ENCODE measurements at regions not wholly inside any gene's neighbourhood (a gene's known extent, or its start where the extent isn't known, plus 50 kb on each side); places are given as distances from the start of the nearest gene placed in this dataset.
"Not testable (repeated sequence)": the region's sequence is repeated elsewhere in the genome, so short reads cannot be mapped to it uniquely, and the experiment has no call there.

DNA sequence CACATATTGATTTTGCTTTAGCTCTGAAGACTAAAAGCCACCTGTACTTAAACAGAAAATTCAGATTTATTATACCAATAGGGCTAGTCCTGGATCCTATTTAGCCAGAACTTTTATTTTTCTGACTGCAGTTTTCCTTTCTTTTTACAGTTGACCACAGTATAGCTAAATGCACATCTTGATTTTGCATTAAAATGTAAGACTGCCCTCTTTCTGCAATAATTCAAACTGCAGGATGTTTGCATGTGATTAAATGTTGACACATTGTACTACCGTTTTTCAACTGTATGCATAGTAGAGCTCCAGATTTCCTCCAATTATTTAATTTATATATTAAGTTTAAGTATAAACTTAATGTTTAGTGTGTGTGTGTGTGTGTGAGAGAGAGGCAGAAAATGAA, 1262.9 kb downstream of the SUCLG1 start:
- Histone ChIP-seq H3K4me1 (ENCODE audit: control insufficient read depth, insufficient read depth, low read length) (no peaks in the 10 kb centered on the region), H3K4me3 (ENCODE audit: low read depth, low read length) (no peak overlapping the region), H3K9me3 (ENCODE audit: control insufficient read depth, insufficient read depth, low read length) (no peaks in the 10 kb centered on the region), H3K36me3 (ENCODE audit: control insufficient read depth, insufficient read depth, low read length) (no peaks in the 10 kb centered on the region), H3K27me3 (ENCODE audit: control insufficient read depth, insufficient read depth, low read length) (no peaks in the 10 kb centered on the region), H3K27ac (ENCODE audit: low read depth, low read length) (no peak overlapping the region)
- no CpG with 5 or more reads among the region's 1 CpG for WGBS (ENCODE audit: insufficient coverage)
- peak in 3 of 6 donors; percentile 15 to 79 (median 51) for DNase-seq (ENCODE audit: low read depth in 4 of 6, low spot score in 6 of 6)

DNA sequence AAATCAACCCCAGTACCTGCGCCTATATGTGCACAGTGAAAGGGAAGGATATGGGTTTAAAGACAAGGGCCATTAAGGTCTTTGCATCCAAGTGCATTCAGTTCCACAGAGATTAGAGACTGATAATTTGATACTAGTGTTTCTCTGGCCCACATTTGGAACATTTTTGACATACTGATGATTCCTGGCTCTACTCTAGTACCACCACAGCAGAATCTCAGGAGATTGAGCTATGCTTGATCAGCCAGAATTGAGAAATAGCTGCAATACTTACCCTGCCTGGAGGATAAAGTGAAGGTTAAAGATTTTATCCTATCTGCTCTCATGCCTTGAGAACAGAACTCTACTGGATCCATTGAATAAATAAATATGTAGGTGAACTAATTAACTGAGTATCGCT, 1267.8 kb downstream of the SUCLG1 start:
- H3K4me1 ChIP-seq (ENCODE audit: control insufficient read depth, insufficient read depth, low read length) = no peaks in the 10 kb centered on the region
- no CpG with 5 or more reads among the region's 2 CpGs for WGBS (ENCODE audit: insufficient coverage)
- no peak overlapping the region for H3K4me3 ChIP-seq (ENCODE audit: low read depth, low read length)
- no peak overlapping the region for H3K27ac ChIP-seq (ENCODE audit: low read depth, low read length)
- no peak for DNase-seq (ENCODE audit: low read depth in 4 of 6, low spot score in 6 of 6)
- H3K9me3 ChIP-seq (ENCODE audit: control insufficient read depth, insufficient read depth, low read length) = no peaks in the 10 kb centered on the region
- no peaks in the 10 kb centered on the region for H3K36me3 ChIP-seq (ENCODE audit: control insufficient read depth, insufficient read depth, low read length)
- no peaks in the 10 kb centered on the region for H3K27me3 ChIP-seq (ENCODE audit: control insufficient read depth, insufficient read depth, low read length)

DNA sequence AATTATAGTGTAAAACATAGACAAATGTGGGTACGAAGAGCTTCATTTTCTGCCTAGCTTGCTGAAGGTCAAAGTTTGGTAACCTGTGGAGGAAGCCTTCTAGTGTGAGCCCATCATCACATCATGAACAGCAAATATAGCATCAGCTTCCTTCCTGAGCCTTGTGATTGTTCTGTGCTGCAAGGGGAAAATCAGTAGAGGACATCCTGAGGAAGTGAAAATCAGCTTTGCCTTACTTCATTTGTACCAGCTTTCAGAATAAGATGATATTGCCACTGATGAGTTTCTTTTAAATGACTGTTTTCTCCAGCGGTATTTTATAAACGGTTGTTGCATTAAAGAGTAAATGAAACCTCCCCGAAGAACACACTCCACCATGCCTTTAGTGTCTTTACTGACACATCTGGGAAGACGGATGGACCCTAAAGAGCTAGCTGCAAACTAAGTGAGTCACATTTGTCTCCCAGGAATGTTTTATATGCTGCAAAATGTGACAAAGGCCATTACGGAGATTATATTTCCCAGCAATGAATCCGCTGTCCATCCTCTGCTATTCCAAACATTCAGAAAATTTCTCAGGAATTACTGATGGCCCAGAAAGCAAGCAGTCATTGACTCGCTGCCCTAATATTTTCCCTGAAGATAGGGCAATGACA, 1272.8 kb downstream of the SUCLG1 start:
- Histone ChIP-seq H3K4me3 (ENCODE audit: low read depth, low read length) (no peak overlapping the region), H3K36me3 (ENCODE audit: control insufficient read depth, insufficient read depth, low read length) (no peaks in the 10 kb centered on the region), H3K27me3 (ENCODE audit: control insufficient read depth, insufficient read depth, low read length) (no peaks in the 10 kb centered on the region), H3K9me3 (ENCODE audit: control insufficient read depth, insufficient read depth, low read length) (no peaks in the 10 kb centered on the region), H3K27ac (ENCODE audit: low read depth, low read length) (no peak overlapping the region), H3K4me1 (ENCODE audit: control insufficient read depth, insufficient read depth, low read length) (no peaks in the 10 kb centered on the region)
- DNase-seq (ENCODE audit: low read depth in 4 of 6, low spot score in 6 of 6) = peak in 1 of 6 donors; percentile 60
- 100% methylated on average over 1 of the region's 8 CpGs for WGBS (ENCODE audit: insufficient coverage)

DNA sequence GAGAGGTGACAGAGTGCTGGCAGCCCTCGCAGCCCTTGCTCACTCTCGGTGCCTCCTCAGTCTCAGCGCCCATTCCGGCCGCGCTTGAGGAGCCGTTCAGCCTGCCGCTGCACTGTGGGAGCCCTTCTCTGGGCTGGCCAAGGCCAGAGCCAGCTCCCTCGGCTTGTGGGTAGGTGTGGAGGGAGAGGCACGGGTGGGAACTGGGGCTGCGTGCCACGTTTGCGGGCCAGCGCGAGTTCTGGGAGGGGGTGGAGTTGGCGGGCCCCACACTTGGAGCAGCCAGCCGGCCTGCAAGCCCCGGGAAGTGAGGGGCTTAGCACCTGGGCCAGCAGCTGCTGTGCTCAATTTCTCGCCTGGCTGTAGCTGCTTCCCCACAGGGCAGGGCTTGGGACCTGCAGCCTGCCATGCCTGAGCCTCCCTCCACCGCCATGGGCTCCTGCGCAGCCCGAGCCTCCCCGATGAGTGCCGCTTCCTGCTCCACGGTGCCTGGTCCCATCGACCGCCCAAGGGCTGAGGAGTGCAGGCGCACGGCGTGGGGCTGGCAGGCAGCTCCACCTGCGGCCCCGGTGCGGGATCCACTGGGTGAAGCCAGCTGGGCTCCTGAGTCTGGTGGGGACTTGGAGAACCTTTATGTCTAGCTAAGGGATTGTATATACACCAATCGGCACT, 1278.1 kb downstream of the SUCLG1 start:
- H3K4me3 ChIP-seq (ENCODE audit: low read depth, low read length); H3K4me1 ChIP-seq (ENCODE audit: control insufficient read depth, insufficient read depth, low read length); DNase-seq (ENCODE audit: low read depth in 4 of 6, low spot score in 6 of 6); H3K36me3 ChIP-seq (ENCODE audit: control insufficient read depth, insufficient read depth, low read length); H3K27ac ChIP-seq (ENCODE audit: low read depth, low read length); H3K9me3 ChIP-seq (ENCODE audit: control insufficient read depth, insufficient read depth, low read length); H3K27me3 ChIP-seq (ENCODE audit: control insufficient read depth, insufficient read depth, low read length): not testable (repeated sequence)
- WGBS (ENCODE audit: insufficient coverage) = 95% methylated on average over 27 of the region's 34 CpGs

DNA sequence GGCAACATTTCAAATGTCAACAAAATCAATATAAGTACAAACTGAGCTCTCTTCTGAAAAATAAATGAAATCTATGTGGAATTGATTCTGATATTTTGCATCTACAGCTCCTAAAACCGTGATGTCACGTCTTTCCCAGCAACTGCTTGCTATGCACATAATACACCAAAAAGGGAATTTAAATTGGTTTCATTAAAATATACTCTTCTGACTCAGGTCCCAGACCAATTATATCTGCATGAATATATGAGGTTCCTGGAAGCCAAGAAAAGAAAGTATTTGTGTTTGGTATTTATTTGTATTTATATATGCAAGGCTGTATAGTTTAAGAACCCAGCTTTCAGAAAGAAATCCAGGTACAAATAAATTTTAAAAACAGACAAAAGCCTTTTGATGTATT, 1282.5 kb downstream of the SUCLG1 start:
- no peaks in the 10 kb centered on the region for H3K9me3 ChIP-seq (ENCODE audit: control insufficient read depth, insufficient read depth, low read length)
- no CpG with 5 or more reads among the region's 2 CpGs for WGBS (ENCODE audit: insufficient coverage)
- no peaks in the 10 kb centered on the region for H3K36me3 ChIP-seq (ENCODE audit: control insufficient read depth, insufficient read depth, low read length)
- DNase-seq (ENCODE audit: low read depth in 4 of 6, low spot score in 6 of 6) = no peak
- no peak overlapping the region for H3K4me3 ChIP-seq (ENCODE audit: low read depth, low read length)
- H3K4me1 ChIP-seq (ENCODE audit: control insufficient read depth, insufficient read depth, low read length) = no peaks in the 10 kb centered on the region
- H3K27me3 ChIP-seq (ENCODE audit: control insufficient read depth, insufficient read depth, low read length) = no peaks in the 10 kb centered on the region
- no peak overlapping the region for H3K27ac ChIP-seq (ENCODE audit: low read depth, low read length)

DNA sequence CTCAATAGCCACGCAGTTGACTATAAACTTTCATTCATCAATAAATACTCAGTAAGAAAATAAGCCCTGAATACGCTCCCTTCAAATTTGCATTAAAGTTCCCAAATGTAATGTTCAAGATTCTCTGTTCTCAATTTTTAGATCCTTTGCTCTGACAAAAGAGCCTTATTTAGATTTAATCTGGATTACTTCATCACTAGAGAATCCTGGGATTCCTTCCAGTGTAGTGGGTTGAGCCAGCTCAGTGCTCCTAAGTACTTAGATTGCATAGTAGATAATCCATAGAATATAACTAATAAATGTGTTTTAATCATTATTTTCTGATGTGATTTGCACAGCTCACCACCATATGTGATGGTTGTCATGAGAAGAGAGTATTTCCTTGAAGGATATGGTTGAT, 1286.2 kb downstream of the SUCLG1 start:
- DNase-seq (ENCODE audit: low read depth in 4 of 6, low spot score in 6 of 6) = no peak
- H3K4me3 ChIP-seq (ENCODE audit: low read depth, low read length) = no peak overlapping the region
- no CpG with 5 or more reads among the region's 2 CpGs for WGBS (ENCODE audit: insufficient coverage)
- no peaks in the 10 kb centered on the region for H3K4me1 ChIP-seq (ENCODE audit: control insufficient read depth, insufficient read depth, low read length)
- H3K36me3 ChIP-seq (ENCODE audit: control insufficient read depth, insufficient read depth, low read length) = no peaks in the 10 kb centered on the region
- H3K27me3 ChIP-seq (ENCODE audit: control insufficient read depth, insufficient read depth, low read length) = no peaks in the 10 kb centered on the region
- H3K27ac ChIP-seq (ENCODE audit: low read depth, low read length) = no peak overlapping the region
- H3K9me3 ChIP-seq (ENCODE audit: control insufficient read depth, insufficient read depth, low read length) = no peaks in the 10 kb centered on the region

DNA sequence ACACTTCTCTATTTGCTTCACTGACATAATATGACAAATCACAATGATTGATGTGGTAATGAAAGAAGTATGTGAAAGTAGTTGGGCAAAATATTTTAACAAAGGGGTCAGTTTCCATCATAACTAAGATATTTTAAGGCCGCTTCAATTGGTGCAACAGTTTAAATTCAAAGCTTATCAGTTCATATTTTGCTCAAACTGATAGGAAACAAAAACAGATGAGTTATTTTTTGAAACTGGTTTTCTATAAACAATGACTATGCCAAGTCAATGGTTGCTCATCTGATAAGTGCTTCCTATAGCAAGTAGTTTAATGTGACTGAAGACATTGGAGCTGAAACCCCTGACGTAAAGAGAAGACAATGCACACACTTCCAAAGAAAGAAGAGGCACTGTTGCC, 1290.7 kb downstream of the SUCLG1 start:
- no peak for DNase-seq (ENCODE audit: low read depth in 4 of 6, low spot score in 6 of 6)
- Histone ChIP-seq H3K27me3 (ENCODE audit: control insufficient read depth, insufficient read depth, low read length) (no peaks in the 10 kb centered on the region), H3K36me3 (ENCODE audit: control insufficient read depth, insufficient read depth, low read length) (no peaks in the 10 kb centered on the region), H3K9me3 (ENCODE audit: control insufficient read depth, insufficient read depth, low read length) (no peaks in the 10 kb centered on the region), H3K4me3 (ENCODE audit: low read depth, low read length) (no peak overlapping the region), H3K27ac (ENCODE audit: low read depth, low read length) (no peak overlapping the region), H3K4me1 (ENCODE audit: control insufficient read depth, insufficient read depth, low read length) (no peaks in the 10 kb centered on the region)
- WGBS (ENCODE audit: insufficient coverage) = no CpG with 5 or more reads among the region's 2 CpGs

DNA sequence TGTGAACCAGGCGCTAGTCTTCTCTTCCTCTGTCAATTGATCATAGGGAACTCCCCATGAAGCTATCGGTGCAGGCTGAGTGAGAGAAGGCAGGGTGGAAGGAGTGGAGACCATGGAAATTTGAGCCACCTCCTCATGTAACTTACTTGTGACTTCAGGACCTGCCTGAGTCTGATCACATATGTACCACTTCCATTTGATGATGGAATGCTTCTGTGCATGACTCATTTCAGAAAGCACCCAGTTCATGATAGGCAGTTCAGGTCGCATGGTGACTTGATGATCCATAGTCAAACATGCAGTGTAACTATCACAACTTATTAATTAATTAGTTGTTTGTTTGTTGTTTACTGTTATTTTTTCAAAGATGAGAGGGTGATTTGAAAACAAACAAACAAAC, 1296.7 kb downstream of the SUCLG1 start:
- H3K27me3 ChIP-seq (ENCODE audit: control insufficient read depth, insufficient read depth, low read length) = no peaks in the 10 kb centered on the region
- H3K4me3 ChIP-seq (ENCODE audit: low read depth, low read length) = no peak overlapping the region
- H3K27ac ChIP-seq (ENCODE audit: low read depth, low read length) = no peak overlapping the region
- H3K4me1 ChIP-seq (ENCODE audit: control insufficient read depth, insufficient read depth, low read length) = no peaks in the 10 kb centered on the region
- no peaks in the 10 kb centered on the region for H3K36me3 ChIP-seq (ENCODE audit: control insufficient read depth, insufficient read depth, low read length)
- DNase-seq (ENCODE audit: low read depth in 4 of 6, low spot score in 6 of 6) = no peak
- 100% methylated on average over 1 of the region's 3 CpGs for WGBS (ENCODE audit: insufficient coverage)
- no peaks in the 10 kb centered on the region for H3K9me3 ChIP-seq (ENCODE audit: control insufficient read depth, insufficient read depth, low read length)

DNA sequence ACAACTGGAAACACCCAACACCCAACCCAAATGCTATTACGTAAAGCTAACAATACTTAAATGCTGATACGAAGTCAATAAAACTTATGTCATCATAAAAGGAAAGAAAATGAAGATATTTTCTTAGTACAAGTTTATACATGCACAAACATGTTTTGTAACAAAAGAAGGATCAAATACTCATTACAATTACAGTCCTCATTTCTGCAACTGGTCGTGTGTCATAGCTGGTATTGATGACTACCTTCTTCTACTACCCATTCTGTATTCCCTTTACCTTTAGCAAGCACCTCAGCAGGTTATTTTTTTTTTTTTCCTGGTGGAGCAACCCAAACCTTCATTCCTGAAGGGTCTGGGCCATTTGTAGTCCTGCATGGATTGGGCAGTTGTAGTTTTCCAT, 1298.5 kb downstream of the SUCLG1 start:
- Histone ChIP-seq H3K9me3 (ENCODE audit: control insufficient read depth, insufficient read depth, low read length) (no peaks in the 10 kb centered on the region), H3K27me3 (ENCODE audit: control insufficient read depth, insufficient read depth, low read length) (no peaks in the 10 kb centered on the region), H3K27ac (ENCODE audit: low read depth, low read length) (no peak overlapping the region), H3K36me3 (ENCODE audit: control insufficient read depth, insufficient read depth, low read length) (no peaks in the 10 kb centered on the region), H3K4me1 (ENCODE audit: control insufficient read depth, insufficient read depth, low read length) (no peaks in the 10 kb centered on the region), H3K4me3 (ENCODE audit: low read depth, low read length) (no peak overlapping the region)
- DNase-seq (ENCODE audit: low read depth in 4 of 6, low spot score in 6 of 6) = no peak
- WGBS (ENCODE audit: insufficient coverage) = 83% methylated on average over 1 of the region's 3 CpGs

DNA sequence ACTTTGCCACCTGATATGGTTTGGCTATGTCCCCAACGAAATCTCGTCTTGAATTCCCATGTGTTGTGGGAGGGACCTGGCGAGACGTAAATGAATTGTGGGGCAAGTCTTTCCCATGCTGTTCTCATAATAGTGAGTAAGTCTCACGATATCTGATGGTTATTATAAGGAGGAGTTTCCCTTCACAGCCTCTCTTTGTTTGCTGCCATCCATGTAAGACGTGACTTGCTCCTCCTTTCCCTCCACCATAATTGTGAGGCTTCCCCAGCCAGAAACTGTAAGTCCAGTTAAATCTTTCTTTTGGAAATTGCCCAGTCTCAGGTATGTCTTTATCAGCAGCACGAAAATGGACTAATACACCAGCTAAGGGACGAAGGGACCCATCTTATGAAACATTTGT, 1303.3 kb downstream of the SUCLG1 start:
- no peak overlapping the region for H3K4me3 ChIP-seq (ENCODE audit: low read depth, low read length)
- no peaks in the 10 kb centered on the region for H3K27me3 ChIP-seq (ENCODE audit: control insufficient read depth, insufficient read depth, low read length)
- no peaks in the 10 kb centered on the region for H3K36me3 ChIP-seq (ENCODE audit: control insufficient read depth, insufficient read depth, low read length)
- no peak overlapping the region for H3K27ac ChIP-seq (ENCODE audit: low read depth, low read length)
- H3K4me1 ChIP-seq (ENCODE audit: control insufficient read depth, insufficient read depth, low read length) = no peaks in the 10 kb centered on the region
- WGBS (ENCODE audit: insufficient coverage) = 100% methylated on average over 5 of the region's 8 CpGs
- no peaks in the 10 kb centered on the region for H3K9me3 ChIP-seq (ENCODE audit: control insufficient read depth, insufficient read depth, low read length)
- DNase-seq (ENCODE audit: low read depth in 4 of 6, low spot score in 6 of 6) = no peak
